NCI-H146 (cell line): ENCODE measurements at regions not wholly inside any gene's neighbourhood (a gene's known extent, or its start where the extent isn't known, plus 50 kb on each side); places are given as distances from the start of the nearest gene placed in this dataset.

ENCODE experiments used
- DNase-seq: peaks from one replicate; lab custom pipeline; 2025; lab: John Stamatoyannopoulos, UW

DNA sequence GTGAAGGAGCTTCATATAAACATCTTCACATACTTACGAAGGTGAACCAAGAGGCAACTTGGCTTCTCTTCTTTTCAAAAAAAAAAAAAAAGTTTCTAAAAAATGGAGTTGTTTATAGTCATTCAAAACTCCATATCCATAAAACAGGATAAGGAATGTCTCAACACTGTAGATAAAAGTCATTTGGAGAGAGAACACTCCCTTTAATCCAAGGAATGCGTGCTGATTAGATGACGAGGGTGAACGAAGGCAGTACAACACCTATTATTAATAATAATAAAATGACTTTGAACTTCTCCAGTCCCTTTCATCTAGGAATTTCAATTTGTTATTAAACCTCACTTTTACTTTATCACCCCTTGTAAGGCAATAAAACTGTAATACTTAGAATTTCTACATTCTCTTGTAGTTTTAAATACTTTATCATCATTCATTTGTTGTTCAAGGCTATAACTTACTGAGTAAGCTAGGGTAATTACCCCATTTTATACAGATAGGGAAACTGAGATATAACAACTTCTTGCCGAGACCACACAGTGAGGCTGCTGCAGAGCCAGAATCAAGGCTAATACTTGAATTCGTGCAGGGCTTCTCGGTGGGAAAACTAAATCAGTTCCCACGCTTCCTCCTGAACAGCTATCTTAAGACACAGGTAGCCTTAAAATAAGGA is 377.1 kb downstream of the EFNA5 start:
- no peak for DNase-seq

- DNase-seq = no peak
Observed at GRCh38 chr5:107291866-107292265, 378.9 kb downstream of the EFNA5 start.

GRCh38 chr5:107290780-107291398 is 379.8 kb downstream of the EFNA5 start:
- no peak for DNase-seq

GRCh38 chr5:107289030-107289714 is 381.6 kb downstream of the EFNA5 start:
- DNase-seq = no peak

GRCh38 chr5:107286447-107287098 is 384.2 kb downstream of the EFNA5 start:
- no peak for DNase-seq

GRCh38 chr5:107285772-107286171 is 385.0 kb downstream of the EFNA5 start:
- no peak for DNase-seq

GRCh38 chr5:107284822-107285525 is 385.8 kb downstream of the EFNA5 start:
- DNase-seq = no peak

- DNase-seq = no peak
Observed at GRCh38 chr5:107282061-107282460, 388.7 kb downstream of the EFNA5 start.

- DNase-seq = no peak
Observed at GRCh38 chr5:107278774-107279173, 392.0 kb downstream of the EFNA5 start.

DNA sequence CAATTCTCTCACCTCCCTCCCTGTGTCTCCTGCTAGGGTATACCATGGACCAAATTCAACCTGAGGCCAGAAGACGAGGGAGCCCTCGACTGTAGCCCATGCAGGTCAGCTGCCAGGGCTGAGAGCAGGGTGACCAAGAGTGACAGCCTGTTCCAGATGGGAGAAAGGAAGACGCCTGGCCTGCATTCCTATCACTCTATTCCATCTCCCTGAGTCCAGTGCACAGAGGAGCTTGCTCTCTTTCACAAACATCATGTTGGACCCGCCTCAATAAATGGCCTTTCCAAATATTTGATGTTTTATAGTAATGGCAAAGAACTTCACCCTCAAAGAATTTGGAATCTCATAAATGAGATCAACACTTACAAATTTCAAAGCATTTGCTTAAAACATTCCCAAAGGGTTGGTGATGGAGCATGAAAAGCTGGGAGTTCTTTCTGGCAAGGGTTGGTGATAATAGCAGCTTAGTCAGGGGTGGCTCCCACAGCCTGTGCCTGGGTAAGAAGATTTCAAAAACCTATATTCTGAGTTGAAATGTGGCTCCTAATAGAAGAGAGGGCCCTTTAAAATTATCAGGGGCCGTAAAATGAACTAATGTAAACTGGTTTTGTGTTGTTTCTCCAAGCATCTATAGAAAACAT is 393.1 kb downstream of the EFNA5 start:
- no peak for DNase-seq

GRCh38 chr5:107275333-107275732 is 395.4 kb downstream of the EFNA5 start:
- DNase-seq = no peak

GRCh38 chr5:107274571-107274970 is 396.2 kb downstream of the EFNA5 start:
- no peak for DNase-seq

- no peak for DNase-seq
Observed at GRCh38 chr5:107272954-107273353, 397.8 kb downstream of the EFNA5 start.

- no peak for DNase-seq
Observed at GRCh38 chr5:107272509-107272908, 398.2 kb downstream of the EFNA5 start.

- no peak for DNase-seq
Observed at GRCh38 chr5:107271682-107272350, 398.9 kb downstream of the EFNA5 start.

DNA sequence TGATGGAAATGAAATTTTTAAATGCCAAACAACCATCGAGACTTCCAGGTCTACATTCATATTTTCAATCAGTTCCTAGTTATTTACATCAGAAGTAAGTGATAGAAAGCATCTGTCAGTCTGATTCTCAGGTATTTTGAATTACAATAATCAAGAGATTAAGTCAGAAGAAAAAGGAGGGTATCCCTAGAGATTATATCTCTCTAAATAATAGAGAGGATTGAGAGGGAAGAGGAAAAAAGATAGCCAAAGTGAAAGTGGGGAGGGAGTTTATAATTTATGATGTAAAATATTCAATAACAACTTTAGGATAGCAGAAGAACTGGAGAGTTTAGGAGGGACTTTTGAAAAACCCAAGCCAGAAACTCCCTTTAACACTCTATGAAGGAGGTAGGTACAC is 400.2 kb downstream of the EFNA5 start:
- DNase-seq = no peak

DNA sequence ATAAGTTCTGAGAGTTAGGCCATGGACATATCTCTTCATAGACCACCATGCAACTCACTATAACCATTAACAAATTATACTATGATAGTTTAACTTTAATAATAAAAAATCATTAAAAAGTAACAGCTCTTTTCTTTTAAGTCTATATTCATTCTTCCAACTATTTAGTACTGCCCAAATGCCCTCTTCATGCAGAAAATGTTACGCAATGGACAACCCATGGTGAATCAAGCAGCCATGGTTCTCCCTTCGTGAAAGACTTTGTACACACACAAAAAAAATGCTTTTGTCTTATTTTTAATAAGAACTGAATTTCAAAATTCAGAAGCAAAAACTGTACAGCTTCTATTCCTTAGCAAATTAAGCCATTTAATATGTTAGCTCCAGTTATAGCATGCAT is 401.1 kb downstream of the EFNA5 start:
- no peak for DNase-seq

- no peak for DNase-seq
Observed at GRCh38 chr5:107269256-107269655, 401.5 kb downstream of the EFNA5 start.

DNA sequence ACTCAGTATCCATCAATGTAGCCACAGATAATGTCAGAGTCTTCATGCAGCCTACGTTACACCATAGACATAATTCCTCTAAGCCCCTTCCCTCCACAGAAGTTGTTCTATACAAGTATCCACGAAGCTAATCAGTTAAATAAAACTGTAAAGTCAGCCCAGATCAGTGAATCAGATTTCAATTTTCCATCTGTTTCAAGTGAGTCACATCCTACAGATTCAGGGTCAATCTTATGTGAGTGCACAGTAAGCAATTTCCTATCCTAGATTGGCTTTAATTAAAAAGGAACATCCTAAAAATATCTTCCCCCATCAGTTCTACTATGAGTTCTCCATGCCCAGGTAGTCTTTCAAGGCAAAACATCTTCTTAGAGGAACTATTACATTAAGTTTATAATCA is 402.5 kb downstream of the EFNA5 start:
- DNase-seq = no peak

DNA sequence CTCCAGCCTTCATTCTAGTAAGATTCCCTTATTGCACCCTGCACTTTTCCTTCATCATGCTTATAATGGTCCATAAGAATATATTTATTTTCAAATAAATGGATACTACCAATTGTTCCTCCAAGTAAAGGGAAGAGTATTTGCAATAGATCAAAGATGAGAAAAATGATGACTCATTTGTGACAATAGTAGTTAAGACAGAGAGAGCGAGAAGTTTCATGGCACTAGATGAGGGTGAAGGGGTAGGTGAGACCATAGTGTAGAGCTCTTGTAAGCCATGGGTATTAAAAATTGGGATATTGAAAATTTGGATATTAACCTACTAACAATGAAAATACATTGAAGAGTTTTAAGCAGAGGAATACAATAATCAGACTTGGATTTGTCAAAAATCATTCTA is 404.6 kb downstream of the EFNA5 start:
- no peak for DNase-seq

DNA sequence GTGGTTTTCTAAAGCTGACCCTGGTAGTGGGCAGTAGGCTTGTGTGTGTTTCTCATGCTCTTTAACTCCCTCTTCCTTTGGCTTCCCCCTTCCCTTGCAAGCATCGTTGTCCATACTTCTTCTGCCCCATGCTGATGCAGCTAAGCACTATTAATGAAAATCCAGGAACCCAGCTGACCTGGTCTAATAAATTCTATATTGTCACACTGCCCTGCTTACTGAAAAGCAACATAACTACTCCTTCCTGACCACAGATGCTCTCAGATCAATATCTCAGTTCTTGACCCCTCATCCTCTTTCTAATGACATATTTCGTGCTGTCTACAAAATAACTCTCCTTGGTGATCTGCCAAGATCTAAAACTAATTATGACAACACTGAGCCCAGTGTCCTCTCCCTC is 405.5 kb downstream of the EFNA5 start:
- no peak for DNase-seq
